DOHH2 (cell line): ENCODE measurements at regions not wholly inside any gene's neighbourhood (a gene's known extent, or its start where the extent isn't known, plus 50 kb on each side); places are given as distances from the start of the nearest gene placed in this dataset.

ENCODE experiments used
- H3F3A ChIP-seq: fragments of 200-600 bp; sonication (generic), shearing (Covaris generic); 2 replicates; pipeline ENCODE4 v1.6.0; 2016; ENCODE audit warnings: antibody characterized with exemption, mild to moderate bottlenecking; ENCODE audit not compliant: control insufficient read depth, insufficient read depth
- H3K27ac ChIP-seq: fragments of 200-600 bp; sonication (generic); 2 replicates; pipeline ENCODE4 v1.5.1; 2014; ENCODE audit warnings: low read depth, mild to moderate bottlenecking, low read length, moderate library complexity
- H3K27me3 ChIP-seq: fragments of 200-600 bp; sonication (generic); 2 replicates; pipeline ENCODE4 v1.6.1; 2014; ENCODE audit warnings: mild to moderate bottlenecking, low read length, mixed read lengths; ENCODE audit not compliant: control insufficient read depth
- H3K36me3 ChIP-seq: fragments of 200-600 bp; sonication (generic); 2 replicates; pipeline ENCODE4 v1.6.1; 2014; ENCODE audit warnings: mild to moderate bottlenecking, low read length, moderate library complexity, mixed read lengths; ENCODE audit not compliant: control insufficient read depth
- H3K4me1 ChIP-seq: fragments of 200-600 bp; sonication (generic); 2 replicates; pipeline ENCODE4 v1.6.1; 2014; ENCODE audit warnings: mild to moderate bottlenecking, low read length, mixed read lengths; ENCODE audit not compliant: control insufficient read depth
- H3K4me2 ChIP-seq: fragments of 200-600 bp; sonication (generic); 2 replicates; pipeline ENCODE4 v1.6.0; 2014; ENCODE audit warnings: mild to moderate bottlenecking, low read length, moderate library complexity
- H3K4me3 ChIP-seq: fragments of 200-600 bp; sonication (generic); 2 replicates; pipeline ENCODE4 v1.5.1; 2014; ENCODE audit warnings: mild to moderate bottlenecking, low read length, mixed read lengths
- H3K79me2 ChIP-seq: fragments of 200-600 bp; sonication (generic); 2 replicates; pipeline ENCODE4 v1.6.1; 2014; ENCODE audit warnings: mild to moderate bottlenecking, low read length, mixed read lengths; ENCODE audit not compliant: control insufficient read depth
- H3K9me2 ChIP-seq: fragments of 200-600 bp; sonication (generic); replicated peaks from 2 replicates; pipeline ENCODE4 v1.6.1; 2014; ENCODE audit warnings: mild to moderate bottlenecking, low read length, mixed read lengths; ENCODE audit not compliant: control insufficient read depth
- H3K9me3 ChIP-seq: fragments of 200-600 bp; sonication (generic); 2 replicates; pipeline ENCODE4 v1.6.1; 2014; ENCODE audit warnings: antibody characterized with exemption, low read length, mixed read lengths; ENCODE audit not compliant: control insufficient read depth, insufficient read depth
- H4K20me1 ChIP-seq: fragments of 200-600 bp; sonication (generic); 2 replicates; pipeline ENCODE4 v1.6.0; 2014; ENCODE audit warnings: low read depth, mild to moderate bottlenecking, antibody characterized with exemption, low read length, moderate library complexity; ENCODE audit not compliant: control insufficient read depth, insufficient read depth
- CTCF ChIP-seq: fragments of 200-600 bp; sonication (generic); IDR thresholded peaks from one replicate; pipeline ENCODE4 v1.5.1; 2014; ENCODE audit warnings: antibody characterized with exemption, mild to moderate bottlenecking, low read depth, low read length; ENCODE audit not compliant: poor library complexity, severe bottlenecking
- EZH2phosphoT487 ChIP-seq: fragments of 200-600 bp; sonication (generic); IDR thresholded peaks from 2 replicates; pipeline ENCODE4 v1.6.1; 2017; ENCODE audit warnings: borderline replicate concordance, mild to moderate bottlenecking, antibody characterized with exemption, low read length, moderate library complexity, mixed read lengths

DNA sequence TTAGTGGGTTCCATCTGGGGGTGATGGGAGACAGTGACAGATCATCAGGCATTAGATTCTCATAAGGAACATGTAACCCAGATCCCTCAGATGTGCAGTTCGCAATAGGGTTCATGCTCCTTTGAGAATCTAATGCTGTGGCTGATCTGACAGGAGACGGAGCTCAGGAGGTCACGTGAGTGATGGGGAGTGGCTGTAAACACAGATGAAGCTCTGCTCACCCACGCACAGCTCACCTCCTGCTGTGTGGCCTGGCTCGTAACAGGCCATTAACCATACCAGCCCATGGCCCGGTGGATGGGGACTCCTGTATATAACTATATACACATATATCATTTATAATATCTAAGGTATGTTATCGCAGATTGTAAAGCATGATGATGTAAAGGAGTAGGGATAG, 214.2 kb downstream of the MAF start:
- TF ChIP-seq EZH2phosphoT487 (no peak), CTCF (no peak)
- H3K9me3 ChIP-seq: no peaks in the 10 kb centered on the region
- no peaks in the 10 kb centered on the region for H3K36me3 ChIP-seq
- no peaks in the 10 kb centered on the region for H3F3A ChIP-seq
- H3K4me1 ChIP-seq: no peaks in the 10 kb centered on the region
- no peaks in the 10 kb centered on the region for H3K27me3 ChIP-seq
- no peak overlapping the region for H3K27ac ChIP-seq
- H3K4me2 ChIP-seq: no peak overlapping the region
- no peaks in the 10 kb centered on the region for H3K79me2 ChIP-seq
- no peak overlapping the region for H3K4me3 ChIP-seq
- H4K20me1 ChIP-seq: no peaks in the 10 kb centered on the region
- H3K9me2 ChIP-seq: no peaks in the 10 kb centered on the region

- no peak overlapping the region for H3K4me2 ChIP-seq
- no peaks in the 10 kb centered on the region for H3K4me1 ChIP-seq
- H3K27ac ChIP-seq: no peak overlapping the region
- H3F3A ChIP-seq: no peaks in the 10 kb centered on the region
- H3K79me2 ChIP-seq: no peaks in the 10 kb centered on the region
- H3K9me2 ChIP-seq: no peaks in the 10 kb centered on the region
- no peaks in the 10 kb centered on the region for H3K27me3 ChIP-seq
- H3K9me3 ChIP-seq: no peaks in the 10 kb centered on the region
- TF ChIP-seq EZH2phosphoT487: no peak
- TF ChIP-seq CTCF: no peak
- H3K4me3 ChIP-seq: no peak overlapping the region
- H4K20me1 ChIP-seq: no peaks in the 10 kb centered on the region
- H3K36me3 ChIP-seq: no peaks in the 10 kb centered on the region
These were observed 218.9 kb downstream of the MAF start for GRCh38 chr16:79381603-79382042.

DNA sequence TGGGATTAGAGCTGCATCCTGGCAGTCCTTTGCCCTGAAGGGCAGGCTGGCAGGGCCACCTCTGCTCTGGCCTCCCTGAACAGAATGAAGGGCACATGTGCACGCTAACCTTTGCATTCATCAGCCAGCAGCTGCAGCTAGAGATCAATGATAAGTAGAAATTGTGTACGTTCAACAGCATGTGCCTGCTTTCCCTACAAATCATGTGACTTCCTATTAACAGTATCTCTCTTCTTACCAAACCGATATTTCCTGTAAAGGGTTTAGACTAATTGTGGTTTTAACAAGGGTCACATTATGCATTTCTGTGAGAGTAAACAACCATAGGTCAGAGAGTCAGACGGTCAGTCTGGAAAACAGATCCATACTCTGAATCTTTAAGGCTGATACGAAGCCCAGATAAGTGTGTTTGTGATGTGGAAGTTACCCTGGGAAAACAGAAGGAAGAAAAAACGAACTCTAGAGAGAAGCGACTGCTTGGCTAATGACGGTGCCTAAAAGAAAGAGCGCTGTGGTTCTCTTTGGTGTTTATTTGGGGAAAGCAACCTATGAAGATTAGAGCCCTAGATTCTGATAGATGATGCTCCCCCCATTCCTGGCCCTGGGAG, 219.4 kb downstream of the MAF start:
- Histone ChIP-seq H3K79me2 (no peaks in the 10 kb centered on the region), H3K27ac (no peak overlapping the region), H3K9me3 (no peaks in the 10 kb centered on the region), H3K4me1 (no peaks in the 10 kb centered on the region), H3K9me2 (no peaks in the 10 kb centered on the region), H3F3A (no peaks in the 10 kb centered on the region), H3K4me2 (no peak overlapping the region), H3K27me3 (no peaks in the 10 kb centered on the region), H3K36me3 (no peaks in the 10 kb centered on the region), H4K20me1 (no peaks in the 10 kb centered on the region), H3K4me3 (no peak overlapping the region)
- TF ChIP-seq EZH2phosphoT487: no peak
- TF ChIP-seq CTCF: no peak
